Keratinocyte (primary cell): ENCODE measurements at regions not wholly inside any gene's neighbourhood (a gene's known extent, or its start where the extent isn't known, plus 50 kb on each side); places are given as distances from the start of the nearest gene placed in this dataset.

ENCODE experiments used
- DNase-seq: peaks from one replicate; pipeline ENCODE4 v3.0.0-alpha.2; 2011; ENCODE audit warnings: low read depth, missing footprints, low spot score
- FAIRE-seq: peaks from 2 replicates; lab custom pipeline; 2011; peaks lifted over from hg19 to GRCh38; lab: Jason Lieb, UNC
- H2AFZ ChIP-seq: 2 replicates; pipeline ENCODE4 v1.6.0; 2012; ENCODE audit warnings: low read length, control low read depth, inconsistent platforms; ENCODE audit not compliant: control insufficient read depth
- H3K27ac ChIP-seq: 2 replicates; pipeline ENCODE4 v1.5.1; 2011; ENCODE audit warnings: low read length; ENCODE audit not compliant: control insufficient read depth, insufficient read depth
- H3K27me3 ChIP-seq: 3 replicates; pipeline ENCODE4 v1.6.0; 2011; ENCODE audit warnings: low read length; ENCODE audit not compliant: control insufficient read depth, insufficient read depth; ENCODE audit errors: extremely low read depth
- H3K36me3 ChIP-seq, 2 experiments: 2 replicates in 1 of 2; 3 replicates in 1 of 2; pipeline ENCODE4 v1.5.1; 2011; ENCODE audit warnings: low read length in 2 of 2, mild to moderate bottlenecking in 1 of 2; ENCODE audit not compliant: control insufficient read depth in 2 of 2, insufficient read depth in 2 of 2; ENCODE audit errors: extremely low read depth in 1 of 2
- H3K4me1 ChIP-seq: 3 replicates; pipeline ENCODE4 v1.5.1; 2011; ENCODE audit warnings: low read length; ENCODE audit not compliant: control insufficient read depth, insufficient read depth; ENCODE audit errors: extremely low read depth
- H3K4me2 ChIP-seq: 3 replicates; pipeline ENCODE4 v1.6.0; 2011; ENCODE audit warnings: low read depth, low read length; ENCODE audit not compliant: control insufficient read depth, insufficient read depth; ENCODE audit errors: extremely low read depth
- H3K4me3 ChIP-seq, 3 experiments: fragments of 200-600 bp in 1 of 3; sonication (generic) in 1 of 3; 2 replicates in 2 of 3; 3 replicates in 1 of 3; pipeline ENCODE4 v1.5.1; 2011 to 2016; ENCODE audit warnings: low read length in 3 of 3, mild to moderate bottlenecking in 3 of 3, control low read depth in 2 of 3, inconsistent platforms in 1 of 3, low read depth in 1 of 3, mixed read lengths in 1 of 3, mixed run types in 1 of 3, moderate library complexity in 1 of 3; ENCODE audit not compliant: control insufficient read depth in 2 of 3, insufficient read depth in 2 of 3; ENCODE audit errors: extremely low read depth in 1 of 3
- H3K79me2 ChIP-seq: 2 replicates; pipeline ENCODE4 v1.6.0; 2012; ENCODE audit warnings: low read length; ENCODE audit not compliant: control insufficient read depth, insufficient read depth
- H3K9ac ChIP-seq: 3 replicates; pipeline ENCODE4 v1.6.0; 2011; ENCODE audit warnings: low read length; ENCODE audit not compliant: control insufficient read depth, insufficient read depth; ENCODE audit errors: extremely low read depth
- H3K9me1 ChIP-seq: 3 replicates; pipeline ENCODE4 v1.6.0; 2011; ENCODE audit warnings: low read length; ENCODE audit not compliant: control insufficient read depth, insufficient read depth; ENCODE audit errors: extremely low read depth
- H3K9me3 ChIP-seq: 2 replicates; pipeline ENCODE4 v1.5.1; 2012; ENCODE audit warnings: low read depth, low read length; ENCODE audit not compliant: control insufficient read depth
- H4K20me1 ChIP-seq: 3 replicates; pipeline ENCODE4 v1.6.0; 2011; ENCODE audit warnings: low read length; ENCODE audit not compliant: control insufficient read depth, insufficient read depth; ENCODE audit errors: extremely low read depth
- CTCF ChIP-seq, 3 experiments: IDR thresholded peaks in 1 of 3; conservative IDR thresholded peaks in 1 of 3; optimal IDR thresholded peaks in 1 of 3; 2 replicates in 2 of 3; 3 replicates in 1 of 3; pipeline versions ENCODE3 to v1.5.1; 2011; ENCODE audit warnings: low read length in 3 of 3, mild to moderate bottlenecking in 3 of 3, moderate library complexity in 2 of 3, control low read depth in 1 of 3, inconsistent platforms in 1 of 3; ENCODE audit not compliant: insufficient read depth in 2 of 3; ENCODE audit errors: extremely low read depth in 1 of 3
- EZH2 ChIP-seq: IDR thresholded peaks from one replicate; pipeline ENCODE4 v1.6.1; 2012; ENCODE audit warnings: inconsistent platforms, mild to moderate bottlenecking, low read length, moderate library complexity
- dilution Hi-C: fragments of 300-500 bp; cut with MboI; formaldehyde crosslinking; loops from one replicate; pipeline ENCODE4 v1.7.0; 2020; ENCODE audit warnings: low sequenced_read_pairs; ENCODE audit not compliant: extremely low pct_ligation_motif_present

DNA sequence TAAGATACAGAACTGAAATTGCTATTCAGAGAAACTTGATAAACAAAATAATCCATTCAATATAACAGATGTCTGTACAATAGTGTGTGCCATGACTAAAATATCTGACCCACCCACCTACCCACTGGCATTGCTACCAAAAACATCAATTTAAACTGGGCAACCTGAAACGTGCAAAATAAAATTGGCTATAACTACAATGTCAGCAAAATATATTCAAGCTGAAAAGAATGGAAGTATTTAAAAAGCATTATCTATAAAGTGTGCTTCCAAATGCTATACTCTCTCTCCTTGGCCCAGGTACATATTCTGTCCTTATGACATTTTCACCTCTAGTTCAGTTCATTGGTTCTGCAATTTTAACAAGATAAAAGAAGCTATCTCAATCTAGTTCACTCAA is 379.6 kb upstream of the ATP11B start:
- no peak for FAIRE-seq
- H3K36me3 ChIP-seq: no peaks in the 10 kb centered on the region

GRCh38 chr3:182414586-182414985 is 378.7 kb upstream of the ATP11B start:
- no peak overlapping the region for H3K4me2 ChIP-seq
- H3K79me2 ChIP-seq: no peaks in the 10 kb centered on the region
- dilution Hi-C loops: no loop called here
- no peaks in the 10 kb centered on the region for H3K9me3 ChIP-seq
- no peak overlapping the region for H3K27ac ChIP-seq
- DNase-seq (no peak), FAIRE-seq (no peak)
- no peak overlapping the region for H3K9ac ChIP-seq
- no peaks in the 10 kb centered on the region for H4K20me1 ChIP-seq
- no peak for TF ChIP-seq EZH2
- H3K4me1 ChIP-seq: peaks cover 23% of the 10 kb centered on the region
- H3K36me3 ChIP-seq: no peaks in the 10 kb centered on the region
- no peaks in the 10 kb centered on the region for H3K27me3 ChIP-seq
- no peaks in the 10 kb centered on the region for H3K9me1 ChIP-seq
- H2AFZ ChIP-seq: no peak overlapping the region
- H3K4me3 ChIP-seq: no peak overlapping the region

More for the DNA sequence above, 379.6 kb upstream of the ATP11B start:
- Histone ChIP-seq H4K20me1 (no peaks in the 10 kb centered on the region), H3K9me3 (no peaks in the 10 kb centered on the region), H3K9me1 (no peaks in the 10 kb centered on the region), H3K4me3 (no peak overlapping the region), H3K79me2 (no peaks in the 10 kb centered on the region), H3K4me2 (no peak overlapping the region), H2AFZ (no peak overlapping the region), H3K4me1 (peaks cover 23% of the 10 kb centered on the region), H3K9ac (no peak overlapping the region), H3K27me3 (no peaks in the 10 kb centered on the region), H3K27ac (no peak overlapping the region)
- no peak for DNase-seq
- TF ChIP-seq EZH2: no peak
- no peak for TF ChIP-seq CTCF (optimal IDR thresholded peaks at IDR 0.05 in 1 of 3, IDR thresholded peaks at IDR 0.05 in 1 of 3, conservative IDR thresholded peaks at IDR 0.05 in 1 of 3; ENCODE audit: extremely low read depth in 1 of 3, insufficient read depth in 2 of 3, low read length in 3 of 3)
- dilution Hi-C loops: no loop called here

GRCh38 chr3:182420741-182421140 is 372.6 kb upstream of the ATP11B start:
- no peaks in the 10 kb centered on the region for H3K4me1 ChIP-seq
- no peaks in the 10 kb centered on the region for H4K20me1 ChIP-seq
- no peaks in the 10 kb centered on the region for H3K79me2 ChIP-seq
- no peak overlapping the region for H2AFZ ChIP-seq
- H3K4me2 ChIP-seq: no peak overlapping the region
- no peak for FAIRE-seq
- H3K9me3 ChIP-seq: no peaks in the 10 kb centered on the region
- dilution Hi-C loops: no loop called here
- no peak for DNase-seq
- H3K36me3 ChIP-seq: no peaks in the 10 kb centered on the region
- no peaks in the 10 kb centered on the region for H3K27me3 ChIP-seq
- H3K9me1 ChIP-seq: no peaks in the 10 kb centered on the region
- no peak overlapping the region for H3K27ac ChIP-seq
- H3K9ac ChIP-seq: no peak overlapping the region
- TF ChIP-seq CTCF (optimal IDR thresholded peaks at IDR 0.05 in 1 of 3, IDR thresholded peaks at IDR 0.05 in 1 of 3, conservative IDR thresholded peaks at IDR 0.05 in 1 of 3; ENCODE audit: extremely low read depth in 1 of 3, insufficient read depth in 2 of 3, low read length in 3 of 3) (no peak), EZH2 (no peak)
- H3K4me3 ChIP-seq: no peak overlapping the region
